ENCODE measurements at regions not wholly inside any gene's neighbourhood (a gene's known extent, or its start where the extent isn't known, plus 50 kb on each side); places are given as distances from the start of the nearest gene placed in this dataset.

DNA sequence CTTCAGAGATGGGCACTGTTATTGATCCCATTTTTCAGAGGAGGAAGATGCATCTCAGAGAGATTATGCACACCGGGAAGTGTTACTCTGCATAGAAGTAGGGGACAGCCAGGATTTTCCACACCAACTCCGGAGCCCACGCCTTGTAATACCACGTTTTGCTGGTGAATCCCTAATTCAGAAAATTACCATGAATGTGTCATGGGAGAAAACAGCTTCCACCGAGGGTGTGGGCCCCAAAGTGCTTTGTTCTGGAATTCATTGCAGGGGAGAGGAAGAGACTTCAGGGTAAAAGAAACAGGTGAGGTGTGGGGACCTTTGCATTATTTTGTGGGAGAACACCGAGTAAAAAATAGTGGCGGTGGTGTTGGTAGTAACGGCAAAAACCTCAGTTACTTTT lies 1051.4 kb upstream of the RBFOX1 start:
- TF ChIP-seq, protein P1, sequence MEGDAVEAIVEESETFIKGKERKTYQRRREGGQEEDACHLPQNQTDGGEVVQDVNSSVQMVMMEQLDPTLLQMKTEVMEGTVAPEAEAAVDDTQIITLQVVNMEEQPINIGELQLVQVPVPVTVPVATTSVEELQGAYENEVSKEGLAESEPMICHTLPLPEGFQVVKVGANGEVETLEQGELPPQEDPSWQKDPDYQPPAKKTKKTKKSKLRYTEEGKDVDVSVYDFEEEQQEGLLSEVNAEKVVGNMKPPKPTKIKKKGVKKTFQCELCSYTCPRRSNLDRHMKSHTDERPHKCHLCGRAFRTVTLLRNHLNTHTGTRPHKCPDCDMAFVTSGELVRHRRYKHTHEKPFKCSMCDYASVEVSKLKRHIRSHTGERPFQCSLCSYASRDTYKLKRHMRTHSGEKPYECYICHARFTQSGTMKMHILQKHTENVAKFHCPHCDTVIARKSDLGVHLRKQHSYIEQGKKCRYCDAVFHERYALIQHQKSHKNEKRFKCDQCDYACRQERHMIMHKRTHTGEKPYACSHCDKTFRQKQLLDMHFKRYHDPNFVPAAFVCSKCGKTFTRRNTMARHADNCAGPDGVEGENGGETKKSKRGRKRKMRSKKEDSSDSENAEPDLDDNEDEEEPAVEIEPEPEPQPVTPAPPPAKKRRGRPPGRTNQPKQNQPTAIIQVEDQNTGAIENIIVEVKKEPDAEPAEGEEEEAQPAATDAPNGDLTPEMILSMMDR (IDR thresholded peaks at IDR 0.05), result no peak
- no peak for TF ChIP-seq POLR2A (IDR thresholded peaks at IDR 0.05)
- TF ChIP-seq POLR2AphosphoS5 (IDR thresholded peaks at IDR 0.05), result no peak

Measured in breast epithelium (tissue), 3 donors.